HG02798 (cell line): ENCODE measurements at regions not wholly inside any gene's neighbourhood (a gene's known extent, or its start where the extent isn't known, plus 50 kb on each side); places are given as distances from the start of the nearest gene placed in this dataset.
"Not testable (repeated sequence)": the region's sequence is repeated elsewhere in the genome, so short reads cannot be mapped to it uniquely, and the experiment has no call there.

ENCODE experiments used
- ATAC-seq: cut with Tn5 transposase; IDR thresholded peaks from one replicate; pipeline ENCODE4 v1.9.1; 2021; ENCODE audit warnings: mild to moderate bottlenecking; ENCODE audit not compliant: unreplicated experiment, poor library complexity

- no peak for ATAC-seq
Measured at GRCh38 chr4:164526933-164527583, 226.9 kb upstream of the SMIM31 start.

GRCh38 chr4:164529058-164529457 lies 224.9 kb upstream of the SMIM31 start:
- no peak for ATAC-seq

GRCh38 chr4:164529486-164529885 lies 224.4 kb upstream of the SMIM31 start:
- no peak for ATAC-seq

GRCh38 chr4:164531336-164531735 lies 222.6 kb upstream of the SMIM31 start:
- no peak for ATAC-seq

GRCh38 chr4:164536814-164537213 lies 217.1 kb upstream of the SMIM31 start:
- no peak for ATAC-seq

GRCh38 chr4:164538097-164538496 lies 215.8 kb upstream of the SMIM31 start:
- no peak for ATAC-seq

- no peak for ATAC-seq
Measured at GRCh38 chr4:164540987-164541386, 212.9 kb upstream of the SMIM31 start.

- no peak for ATAC-seq
Measured at GRCh38 chr4:164542431-164542830, 211.5 kb upstream of the SMIM31 start.

GRCh38 chr4:164550989-164551712 lies 202.8 kb upstream of the SMIM31 start:
- no peak for ATAC-seq

GRCh38 chr4:164551713-164552040 lies 202.3 kb upstream of the SMIM31 start:
- ATAC-seq = no peak

GRCh38 chr4:164571593-164572390 lies 182.1 kb upstream of the SMIM31 start:
- no peak for ATAC-seq

GRCh38 chr4:164572877-164573279 lies 181.1 kb upstream of the SMIM31 start:
- ATAC-seq = no peak

- no peak for ATAC-seq
Measured at GRCh38 chr4:164575861-164576260, 178.1 kb upstream of the SMIM31 start.

- no peak for ATAC-seq
Measured at GRCh38 chr4:164579270-164579942, 174.5 kb upstream of the SMIM31 start.

GRCh38 chr4:164591666-164592065 lies 162.3 kb upstream of the SMIM31 start:
- no peak for ATAC-seq

GRCh38 chr4:164595751-164596150 lies 158.2 kb upstream of the SMIM31 start:
- no peak for ATAC-seq

GRCh38 chr4:164596318-164596878 lies 157.5 kb upstream of the SMIM31 start:
- ATAC-seq = no peak

GRCh38 chr4:164596927-164597326 lies 157.0 kb upstream of the SMIM31 start:
- ATAC-seq = no peak

GRCh38 chr4:164601653-164602052 lies 152.3 kb upstream of the SMIM31 start:
- ATAC-seq = no peak

- ATAC-seq = not testable (repeated sequence)
Measured at GRCh38 chr4:164605791-164606190, 148.1 kb upstream of the SMIM31 start.
